ENCODE measurements at regions not wholly inside any gene's neighbourhood (a gene's known extent, or its start where the extent isn't known, plus 50 kb on each side); places are given as distances from the start of the nearest gene placed in this dataset.

DNA sequence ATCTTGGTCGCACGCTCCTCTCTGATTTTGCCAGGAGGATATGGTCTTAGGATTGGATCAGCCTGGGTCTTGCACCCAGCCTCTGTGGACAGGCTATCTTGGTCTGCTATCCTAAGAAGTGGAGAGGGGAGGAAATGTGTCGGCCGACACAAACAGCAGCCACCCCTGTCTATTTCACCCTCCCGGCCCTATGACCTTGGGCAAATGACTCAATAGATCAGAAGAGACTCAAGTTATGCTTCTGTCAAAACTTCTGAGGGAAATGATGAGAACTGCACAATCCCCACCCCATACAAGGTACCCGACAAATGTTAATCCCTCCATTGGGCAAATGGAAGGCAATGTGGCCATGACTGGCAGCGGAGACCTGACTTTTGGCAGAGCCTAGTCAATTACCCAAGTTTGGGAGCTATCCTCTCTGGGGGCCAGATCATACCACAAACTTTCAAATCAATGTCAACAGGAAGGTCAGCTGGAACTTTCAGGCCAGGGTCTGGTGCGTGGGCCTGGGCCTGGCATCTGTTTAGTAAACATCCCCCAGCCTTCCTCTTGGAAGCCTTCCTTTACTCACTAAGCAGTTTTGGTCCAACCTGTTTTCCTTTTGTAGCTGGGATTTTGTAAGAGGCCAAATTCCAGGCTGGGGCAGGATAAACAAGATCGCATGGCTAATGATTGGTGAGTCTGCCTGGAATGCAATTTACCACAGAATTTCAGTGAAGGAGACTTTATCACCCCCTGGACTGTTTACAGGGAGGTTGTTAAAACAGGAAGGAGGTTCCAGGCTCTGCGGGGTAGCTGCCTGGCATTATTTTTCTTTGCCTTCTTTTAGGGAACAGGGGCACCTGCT, 64.2 kb upstream of the CPEB4 start:
- Histone ChIP-seq H3K27me3 (ENCODE audit: control insufficient read depth, insufficient read depth, low read length) (no peaks in the 10 kb centered on the region), H3K36me3 (ENCODE audit: control insufficient read depth, insufficient read depth, low read length) (no peaks in the 10 kb centered on the region), H3K9ac (ENCODE audit: low read depth, low read length) (no peak overlapping the region), H3K4me1 (ENCODE audit: control insufficient read depth, insufficient read depth, low read length) (peaks cover 10% of the 10 kb centered on the region), H3K27ac (ENCODE audit: low read depth, low read length) (peak overlapping the region; percentile 46), H3K4me3 (ENCODE audit: low read depth, low read length) (no peak overlapping the region), H3K9me3 (ENCODE audit: control insufficient read depth, insufficient read depth, low read length) (no peaks in the 10 kb centered on the region)

DNA sequence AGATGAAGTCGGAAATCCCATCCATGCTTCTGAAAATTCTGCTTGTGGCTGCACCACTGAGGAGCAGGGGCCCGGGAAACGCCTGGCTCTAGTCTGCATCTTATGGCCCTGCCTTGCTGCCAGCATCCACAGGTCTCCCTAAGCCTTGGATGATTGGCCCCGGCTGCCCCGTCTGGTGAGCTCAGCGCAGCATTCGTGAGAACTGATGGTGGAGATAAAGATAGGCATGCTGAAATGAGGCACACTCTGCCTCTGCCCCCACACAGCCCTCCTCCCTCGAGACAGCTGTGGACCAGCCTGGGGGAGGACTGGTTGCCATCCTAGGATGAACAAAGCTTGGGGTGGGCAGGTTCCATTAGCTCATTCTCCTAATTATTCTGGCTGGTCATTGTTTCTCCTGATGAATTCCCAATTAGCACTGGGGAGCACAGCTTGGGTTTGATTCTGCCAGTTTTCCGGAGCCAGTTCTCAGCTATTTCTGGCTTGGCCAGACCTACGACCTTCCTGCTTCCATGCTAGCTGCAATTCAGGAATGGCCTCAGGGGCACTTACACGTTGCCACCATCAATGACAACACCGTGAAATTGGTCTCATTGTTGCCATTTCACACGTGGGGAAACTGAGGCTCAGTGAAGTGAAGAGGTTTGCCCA, 62.8 kb upstream of the CPEB4 start:
- Histone ChIP-seq H3K4me3 (ENCODE audit: low read depth, low read length) (no peak overlapping the region), H3K9me3 (ENCODE audit: control insufficient read depth, insufficient read depth, low read length) (no peaks in the 10 kb centered on the region), H3K4me1 (ENCODE audit: control insufficient read depth, insufficient read depth, low read length) (peaks cover 10% of the 10 kb centered on the region), H3K27me3 (ENCODE audit: control insufficient read depth, insufficient read depth, low read length) (no peaks in the 10 kb centered on the region), H3K9ac (ENCODE audit: low read depth, low read length) (no peak overlapping the region), H3K27ac (ENCODE audit: low read depth, low read length) (no peak overlapping the region), H3K36me3 (ENCODE audit: control insufficient read depth, insufficient read depth, low read length) (no peaks in the 10 kb centered on the region)

DNA sequence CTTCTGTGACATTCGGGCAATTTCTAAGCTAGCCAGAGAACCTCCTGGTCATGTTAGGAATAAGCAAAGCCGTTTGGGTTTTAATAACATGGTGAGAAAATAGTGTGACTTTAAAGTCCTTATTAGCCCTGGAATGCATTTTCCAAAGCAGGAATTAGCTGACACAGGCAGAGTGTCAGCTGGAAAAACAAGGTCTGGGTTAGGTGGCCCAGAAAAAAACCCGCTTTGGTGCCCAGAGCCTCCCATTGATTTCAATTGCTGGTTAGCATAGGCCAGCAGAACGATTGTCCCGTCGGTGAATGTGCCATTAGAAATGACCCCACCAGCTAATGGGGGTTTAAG, 62.1 kb upstream of the CPEB4 start:
- Histone ChIP-seq H3K4me1 (ENCODE audit: control insufficient read depth, insufficient read depth, low read length) (peaks cover 10% of the 10 kb centered on the region), H3K27ac (ENCODE audit: low read depth, low read length) (no peak overlapping the region), H3K9me3 (ENCODE audit: control insufficient read depth, insufficient read depth, low read length) (no peaks in the 10 kb centered on the region)

GRCh38 chr5:173826428-173827350, 61.5 kb upstream of the CPEB4 start:
- Histone ChIP-seq H3K4me1 (ENCODE audit: control insufficient read depth, insufficient read depth, low read length) (peaks cover 10% of the 10 kb centered on the region), H3K4me3 (ENCODE audit: low read depth, low read length) (no peak overlapping the region), H3K27me3 (ENCODE audit: control insufficient read depth, insufficient read depth, low read length) (no peaks in the 10 kb centered on the region), H3K9ac (ENCODE audit: low read depth, low read length) (no peak overlapping the region), H3K9me3 (ENCODE audit: control insufficient read depth, insufficient read depth, low read length) (no peaks in the 10 kb centered on the region), H3K27ac (ENCODE audit: low read depth, low read length) (no peak overlapping the region), H3K36me3 (ENCODE audit: control insufficient read depth, insufficient read depth, low read length) (no peaks in the 10 kb centered on the region)

More for the DNA sequence above, 62.1 kb upstream of the CPEB4 start:
- H3K27me3 ChIP-seq (ENCODE audit: control insufficient read depth, insufficient read depth, low read length): no peaks in the 10 kb centered on the region
- no peaks in the 10 kb centered on the region for H3K36me3 ChIP-seq (ENCODE audit: control insufficient read depth, insufficient read depth, low read length)
- no peak overlapping the region for H3K9ac ChIP-seq (ENCODE audit: low read depth, low read length)
- no peak overlapping the region for H3K4me3 ChIP-seq (ENCODE audit: low read depth, low read length)

DNA sequence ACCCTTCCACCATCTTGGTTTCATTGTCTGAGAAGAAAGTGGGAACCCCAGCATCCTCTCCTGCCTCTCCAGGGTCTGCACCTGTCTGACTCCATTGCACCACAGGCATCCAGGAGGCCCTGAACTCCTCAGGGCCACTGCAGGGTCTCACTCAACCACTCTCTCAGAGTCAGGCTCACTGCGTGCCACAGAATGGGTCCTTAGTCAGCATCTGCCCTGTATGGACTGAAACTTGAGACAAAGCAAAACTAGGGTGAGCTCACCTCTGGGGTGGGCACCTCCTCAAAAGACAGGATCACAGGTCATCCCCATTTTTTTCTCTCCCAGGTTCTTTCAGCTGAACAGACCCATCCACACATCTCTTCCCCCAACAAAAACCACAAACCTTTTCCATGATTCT, 59.2 kb upstream of the CPEB4 start:
- Histone ChIP-seq H3K27me3 (ENCODE audit: control insufficient read depth, insufficient read depth, low read length) (no peaks in the 10 kb centered on the region), H3K36me3 (ENCODE audit: control insufficient read depth, insufficient read depth, low read length) (no peaks in the 10 kb centered on the region), H3K4me1 (ENCODE audit: control insufficient read depth, insufficient read depth, low read length) (peaks cover 8% of the 10 kb centered on the region), H3K9me3 (ENCODE audit: control insufficient read depth, insufficient read depth, low read length) (no peaks in the 10 kb centered on the region), H3K4me3 (ENCODE audit: low read depth, low read length) (no peak overlapping the region), H3K27ac (ENCODE audit: low read depth, low read length) (no peak overlapping the region), H3K9ac (ENCODE audit: low read depth, low read length) (no peak overlapping the region)

DNA sequence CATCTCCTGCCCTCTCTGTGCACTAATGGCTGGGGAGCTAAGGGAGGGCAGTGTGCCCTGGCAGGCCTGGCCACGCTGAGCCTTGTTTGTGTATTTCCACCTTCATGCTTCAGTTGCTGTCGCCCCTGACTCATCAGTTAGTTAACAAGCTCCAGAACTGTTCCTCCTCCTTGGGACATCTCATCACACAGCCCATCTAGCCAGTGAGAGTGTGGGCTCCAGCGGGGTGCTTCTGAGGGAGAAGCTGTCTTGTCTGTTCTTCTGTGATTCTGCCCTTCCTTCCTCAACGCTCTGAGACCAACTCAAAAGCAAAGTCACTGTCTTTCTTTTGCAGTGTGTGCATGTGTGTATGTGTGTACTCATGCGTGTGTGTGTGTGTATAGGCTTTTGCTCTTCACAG, 58.3 kb upstream of the CPEB4 start:
- no peaks in the 10 kb centered on the region for H3K9me3 ChIP-seq (ENCODE audit: control insufficient read depth, insufficient read depth, low read length)
- no peaks in the 10 kb centered on the region for H3K27me3 ChIP-seq (ENCODE audit: control insufficient read depth, insufficient read depth, low read length)
- H3K4me1 ChIP-seq (ENCODE audit: control insufficient read depth, insufficient read depth, low read length): no peaks in the 10 kb centered on the region
- no peaks in the 10 kb centered on the region for H3K36me3 ChIP-seq (ENCODE audit: control insufficient read depth, insufficient read depth, low read length)
- H3K9ac ChIP-seq (ENCODE audit: low read depth, low read length): no peak overlapping the region
- no peak overlapping the region for H3K27ac ChIP-seq (ENCODE audit: low read depth, low read length)
- H3K4me3 ChIP-seq (ENCODE audit: low read depth, low read length): no peak overlapping the region

DNA sequence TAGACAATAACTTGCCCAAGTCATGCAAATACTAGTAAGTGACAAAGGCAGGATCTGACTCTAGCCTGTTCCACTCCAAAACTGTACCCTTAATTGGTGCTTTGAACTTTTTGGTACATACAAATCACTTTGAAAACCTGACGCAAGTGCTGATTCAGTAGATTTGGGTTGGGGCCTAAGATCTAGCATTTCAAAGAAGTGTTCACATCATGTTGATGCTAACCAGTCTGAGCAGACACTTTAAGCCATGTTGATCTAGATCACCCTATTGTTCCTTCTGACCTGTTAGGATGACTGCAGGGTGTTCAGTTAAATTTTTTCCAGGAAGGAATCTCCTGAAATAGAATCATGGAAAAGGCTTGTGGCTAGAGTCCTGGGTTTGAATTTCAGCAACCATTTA, 57.7 kb upstream of the CPEB4 start:
- Histone ChIP-seq H3K9me3 (ENCODE audit: control insufficient read depth, insufficient read depth, low read length) (no peaks in the 10 kb centered on the region), H3K4me3 (ENCODE audit: low read depth, low read length) (no peak overlapping the region), H3K27me3 (ENCODE audit: control insufficient read depth, insufficient read depth, low read length) (no peaks in the 10 kb centered on the region), H3K36me3 (ENCODE audit: control insufficient read depth, insufficient read depth, low read length) (no peaks in the 10 kb centered on the region), H3K4me1 (ENCODE audit: control insufficient read depth, insufficient read depth, low read length) (no peaks in the 10 kb centered on the region), H3K27ac (ENCODE audit: low read depth, low read length) (no peak overlapping the region), H3K9ac (ENCODE audit: low read depth, low read length) (no peak overlapping the region)

- no peaks in the 10 kb centered on the region for H3K36me3 ChIP-seq (ENCODE audit: control insufficient read depth, insufficient read depth, low read length)
These were observed 56.8 kb upstream of the CPEB4 start for GRCh38 chr5:173831196-173831914.

DNA sequence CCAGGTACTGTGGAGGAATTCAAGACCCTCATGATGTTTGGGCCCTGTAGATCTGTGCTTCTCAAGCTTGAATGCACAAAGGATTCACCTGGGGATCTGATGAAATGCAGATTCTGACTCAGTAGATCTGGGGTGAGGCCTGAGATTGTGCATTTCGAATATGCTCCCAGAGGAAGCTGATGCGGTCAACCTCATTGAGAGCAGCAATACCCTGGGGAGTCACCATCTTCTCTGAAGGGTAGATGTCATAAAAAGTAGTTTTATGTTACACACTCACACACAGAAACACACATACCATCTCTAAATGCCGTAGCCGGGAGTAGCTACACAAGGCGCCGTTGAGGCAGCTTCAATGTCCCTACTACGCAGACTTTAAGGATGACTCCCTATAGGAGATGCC, 55.8 kb upstream of the CPEB4 start:
- H3K9ac ChIP-seq (ENCODE audit: low read depth, low read length): no peak overlapping the region
- H3K4me3 ChIP-seq (ENCODE audit: low read depth, low read length): no peak overlapping the region
- no peaks in the 10 kb centered on the region for H3K4me1 ChIP-seq (ENCODE audit: control insufficient read depth, insufficient read depth, low read length)
- no peaks in the 10 kb centered on the region for H3K9me3 ChIP-seq (ENCODE audit: control insufficient read depth, insufficient read depth, low read length)
- no peaks in the 10 kb centered on the region for H3K36me3 ChIP-seq (ENCODE audit: control insufficient read depth, insufficient read depth, low read length)
- no peak overlapping the region for H3K27ac ChIP-seq (ENCODE audit: low read depth, low read length)
- H3K27me3 ChIP-seq (ENCODE audit: control insufficient read depth, insufficient read depth, low read length): no peaks in the 10 kb centered on the region

More at GRCh38 chr5:173831196-173831914, 56.8 kb upstream of the CPEB4 start:
- Histone ChIP-seq H3K9ac (ENCODE audit: low read depth, low read length) (no peak overlapping the region), H3K4me3 (ENCODE audit: low read depth, low read length) (no peak overlapping the region), H3K27ac (ENCODE audit: low read depth, low read length) (no peak overlapping the region), H3K27me3 (ENCODE audit: control insufficient read depth, insufficient read depth, low read length) (no peaks in the 10 kb centered on the region), H3K9me3 (ENCODE audit: control insufficient read depth, insufficient read depth, low read length) (no peaks in the 10 kb centered on the region), H3K4me1 (ENCODE audit: control insufficient read depth, insufficient read depth, low read length) (no peaks in the 10 kb centered on the region)

DNA sequence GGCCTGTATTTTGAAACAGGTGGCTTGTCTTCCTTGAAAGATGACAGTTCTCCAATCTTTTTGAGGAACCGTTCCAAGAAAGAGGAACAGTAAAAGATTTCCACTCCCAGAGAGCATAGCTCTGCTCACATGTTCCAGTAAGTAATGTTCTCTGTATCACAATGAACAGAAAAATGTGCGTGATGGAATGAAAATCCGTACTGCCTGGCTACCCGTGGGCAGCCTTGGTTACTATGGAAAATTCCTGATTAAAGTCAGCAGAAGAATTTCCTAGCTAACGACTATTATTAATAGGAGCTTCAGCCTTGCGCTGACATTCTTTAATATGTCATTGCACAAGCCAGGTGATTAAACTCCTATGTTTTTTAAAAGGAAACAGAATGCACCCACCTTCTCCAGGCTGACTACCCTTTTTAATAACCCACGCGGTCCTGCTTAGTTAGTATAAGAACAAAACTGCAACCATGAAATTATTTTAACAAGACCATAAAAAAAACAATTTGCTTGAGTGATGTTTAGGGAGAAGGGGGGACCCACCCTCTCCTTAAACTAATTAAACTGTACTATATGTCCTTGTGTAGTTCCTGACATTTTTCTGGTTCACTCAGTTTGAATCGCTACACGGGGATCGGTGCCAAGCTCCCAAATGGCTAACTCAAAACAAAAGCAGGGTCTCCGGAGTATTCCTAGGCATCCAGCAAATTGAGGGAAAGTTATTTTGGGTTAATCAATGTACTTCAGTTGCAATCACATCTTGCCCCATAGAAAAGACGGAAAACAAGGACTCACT, 54.8 kb upstream of the CPEB4 start:
- no peak overlapping the region for H3K27ac ChIP-seq (ENCODE audit: low read depth, low read length)
- no peaks in the 10 kb centered on the region for H3K36me3 ChIP-seq (ENCODE audit: control insufficient read depth, insufficient read depth, low read length)
- no peaks in the 10 kb centered on the region for H3K4me1 ChIP-seq (ENCODE audit: control insufficient read depth, insufficient read depth, low read length)
- no peak overlapping the region for H3K9ac ChIP-seq (ENCODE audit: low read depth, low read length)
- no peaks in the 10 kb centered on the region for H3K9me3 ChIP-seq (ENCODE audit: control insufficient read depth, insufficient read depth, low read length)
- no peak overlapping the region for H3K4me3 ChIP-seq (ENCODE audit: low read depth, low read length)
- no peaks in the 10 kb centered on the region for H3K27me3 ChIP-seq (ENCODE audit: control insufficient read depth, insufficient read depth, low read length)
